Vagina (tissue), 2 donors: ENCODE measurements at regions not wholly inside any gene's neighbourhood (a gene's known extent, or its start where the extent isn't known, plus 50 kb on each side); places are given as distances from the start of the nearest gene placed in this dataset.

Experiments
- DNase-seq, 2 donors: peaks; one replicate each; pipeline ENCODE4 v3.0.0-alpha.2; 2017; ENCODE audit errors: extremely low spot score in 2 of 2
- H3K27ac ChIP-seq: fragments of 200-600 bp; sonication (generic); one replicate; pipeline ENCODE4 v1.5.1; 2019
- H3K27me3 ChIP-seq: fragments of 200-600 bp; sonication (generic); one replicate; pipeline ENCODE4 v1.5.1; 2019
- H3K36me3 ChIP-seq, 2 donors: fragments of 200-600 bp; sonication (generic); one replicate each; pipeline ENCODE4 v1.5.1; 2017 to 2019
- H3K4me1 ChIP-seq: fragments of 200-600 bp; sonication (generic); one replicate; pipeline ENCODE4 v1.5.1; 2019
- H3K4me3 ChIP-seq, 2 donors: fragments of 200-600 bp; sonication (generic); 1 replicate in 1 of 2; 2 replicates in 1 of 2; pipeline ENCODE4 v1.5.1; 2016 to 2019
- H3K9me3 ChIP-seq: fragments of 200-600 bp; sonication (generic); one replicate; pipeline ENCODE4 v1.5.1; 2019
- CTCF ChIP-seq, 3 experiments: fragments of 450-650 bp in 2 of 3; fragments of 200-600 bp in 1 of 3; sonication (generic) in 1 of 3; IDR thresholded peaks; one replicate each; pipeline ENCODE4 v1.5.1; 2017 to 2019; ENCODE audit warnings: antibody characterized with exemption in 3 of 3, mild to moderate bottlenecking in 2 of 3, moderate library complexity in 2 of 3
- POLR2A ChIP-seq, 2 donors: fragments of 450-650 bp; IDR thresholded peaks; one replicate each; pipeline ENCODE4 v1.6.1; 2017; ENCODE audit warnings: antibody characterized with exemption in 2 of 2, mild to moderate bottlenecking in 2 of 2, moderate library complexity in 2 of 2
- POLR2AphosphoS5 ChIP-seq, 2 donors: sonication (generic); formaldehyde crosslinking; IDR thresholded peaks; one replicate each; pipeline ENCODE4 v1.9.0; 2017; ENCODE audit warnings: antibody characterized with exemption in 2 of 2, mild to moderate bottlenecking in 2 of 2, low read depth in 1 of 2; ENCODE audit not compliant: insufficient read depth in 1 of 2
- intact Hi-C: fragments of 100-400 bp; cut with DNase I; formaldehyde crosslinking; loops from one replicate; pipeline ENCODE4 v1.15.1; 2023

- Histone ChIP-seq H3K36me3 (peaks cover 3 to 12% of the 10 kb centered on the region in 2 donors), H3K27me3 (no peaks in the 10 kb centered on the region), H3K27ac (peak overlapping the region; percentile 100), H3K4me1 (peaks cover 100% of the 10 kb centered on the region), H3K4me3 (peak overlapping the region; percentile 37 to 45), H3K9me3 (no peaks in the 10 kb centered on the region)
- DNase-seq: no peak
- TF ChIP-seq POLR2A (IDR thresholded peaks at IDR 0.05): no peak
- no peak for TF ChIP-seq CTCF (IDR thresholded peaks at IDR 0.05)
- no peak for TF ChIP-seq POLR2AphosphoS5 (IDR thresholded peaks at IDR 0.05; ENCODE audit: insufficient read depth in 1 of 2, low read depth in 1 of 2)
- intact Hi-C loops: no loop called here
Observed at GRCh38 chr22:46087336-46087690, 63.0 kb upstream of the PPARA start.

- Histone ChIP-seq H3K9me3 (no peaks in the 10 kb centered on the region), H3K4me3 (peak overlapping the region; percentile 37 to 45), H3K4me1 (peaks cover 100% of the 10 kb centered on the region), H3K36me3 (peaks cover 2 to 12% of the 10 kb centered on the region in 2 donors), H3K27me3 (no peaks in the 10 kb centered on the region), H3K27ac (peak overlapping the region; percentile 100)
- TF ChIP-seq POLR2A (IDR thresholded peaks at IDR 0.05): no peak
- TF ChIP-seq POLR2AphosphoS5 (IDR thresholded peaks at IDR 0.05; ENCODE audit: insufficient read depth in 1 of 2, low read depth in 1 of 2): peak; percentile 43 to 81
- DNase-seq: no peak
- intact Hi-C loops: no loop called here
Observed at GRCh38 chr22:46087816-46088277, 62.5 kb upstream of the PPARA start.

- Histone ChIP-seq H3K36me3 (peaks cover 0 to 17% of the 10 kb centered on the region in 2 donors), H3K4me3 (peak overlapping the region; percentile 37 to 45), H3K27ac (peak overlapping the region; percentile 100), H3K4me1 (peaks cover 100% of the 10 kb centered on the region), H3K9me3 (no peaks in the 10 kb centered on the region), H3K27me3 (no peaks in the 10 kb centered on the region)
- TF ChIP-seq CTCF (IDR thresholded peaks at IDR 0.05) (no peak), POLR2AphosphoS5 (IDR thresholded peaks at IDR 0.05; ENCODE audit: insufficient read depth in 1 of 2, low read depth in 1 of 2) (no peak), POLR2A (IDR thresholded peaks at IDR 0.05) (no peak)
- DNase-seq: no peak
- intact Hi-C loops: no loop called here
Observed at GRCh38 chr22:46088541-46089311, 61.6 kb upstream of the PPARA start.

- H3K36me3 ChIP-seq: peaks cover 0 to 22% of the 10 kb centered on the region in 2 donors
- no peak for DNase-seq
- no peaks in the 10 kb centered on the region for H3K27me3 ChIP-seq
- intact Hi-C loops: no loop called here
- H3K4me3 ChIP-seq: peak overlapping the region; percentile 37 to 45
- no peak for TF ChIP-seq CTCF (IDR thresholded peaks at IDR 0.05)
- TF ChIP-seq POLR2A (IDR thresholded peaks at IDR 0.05): no peak
- no peak for TF ChIP-seq POLR2AphosphoS5 (IDR thresholded peaks at IDR 0.05; ENCODE audit: insufficient read depth in 1 of 2, low read depth in 1 of 2)
- peaks cover 100% of the 10 kb centered on the region for H3K4me1 ChIP-seq
- no peaks in the 10 kb centered on the region for H3K9me3 ChIP-seq
- peak overlapping the region; percentile 100 for H3K27ac ChIP-seq
Observed at GRCh38 chr22:46089426-46090035, 60.8 kb upstream of the PPARA start.

GRCh38 chr22:46090036-46090591 is 60.2 kb upstream of the PPARA start:
- peak overlapping the region; percentile 37 to 45 for H3K4me3 ChIP-seq
- H3K9me3 ChIP-seq: no peaks in the 10 kb centered on the region
- peaks cover 100% of the 10 kb centered on the region for H3K4me1 ChIP-seq
- H3K36me3 ChIP-seq: peaks cover 0 to 22% of the 10 kb centered on the region in 2 donors
- intact Hi-C loops: no loop called here
- TF ChIP-seq POLR2AphosphoS5 (IDR thresholded peaks at IDR 0.05; ENCODE audit: insufficient read depth in 1 of 2, low read depth in 1 of 2) (no peak), CTCF (IDR thresholded peaks at IDR 0.05) (no peak), POLR2A (IDR thresholded peaks at IDR 0.05) (no peak)
- H3K27me3 ChIP-seq: no peaks in the 10 kb centered on the region
- DNase-seq: no peak
- H3K27ac ChIP-seq: peak overlapping the region; percentile 100
